IMR-90 (cell line): ENCODE measurements at regions not wholly inside any gene's neighbourhood (a gene's known extent, or its start where the extent isn't known, plus 50 kb on each side); places are given as distances from the start of the nearest gene placed in this dataset.

Source experiments
- ATAC-seq: fragments of 200-7000 bp; cut with Tn5 transposase; 2 replicates; pipeline ENCODE4 v1.9.1; 2020; ENCODE audit warnings: low read depth, mild to moderate bottlenecking, moderate library complexity
- BruUV-seq: library from RNA; stranded (reverse); fragments of 400-500 nt; replicated peaks from 2 replicates; lab custom pipeline; 2021; lab: Mats Ljungman, UMichigan
- CTCF ChIA-PET: fragments of 300-600 bp; formaldehyde crosslinking; extraction: SDS; loops from one replicate; lab custom pipeline; 2021; ENCODE audit warnings: antibody characterized with exemption; lab: Yijun Ruan, JAX
- POLR2A ChIA-PET: fragments of 300-600 bp; sonication (Branson Sonifier 250); formaldehyde crosslinking; loops from one replicate; lab custom pipeline; 2022; ENCODE audit warnings: antibody characterized with exemption; ENCODE audit not compliant: unreplicated experiment; lab: Charles Lee
- DNase-seq: peaks from one replicate; pipeline ENCODE4 v3.0.0; 2013
- H2AFZ ChIP-seq: replicated peaks from 2 replicates; pipeline ENCODE3; 2013; ENCODE audit warnings: low read length, mild to moderate bottlenecking; ENCODE audit not compliant: poor library complexity
- H2AK5ac ChIP-seq: 2 replicates; pipeline ENCODE4 v1.6.1; 2013; ENCODE audit warnings: low read depth, low read length, inconsistent platforms
- H2AK9ac ChIP-seq: replicated peaks from 2 replicates; pipeline ENCODE3; 2013; ENCODE audit warnings: mild to moderate bottlenecking, low read depth, low read length, moderate library complexity; ENCODE audit not compliant: poor library complexity
- H2BK120ac ChIP-seq: 2 replicates; pipeline ENCODE4 v1.6.1; 2013; ENCODE audit warnings: low read depth, low read length, inconsistent platforms
- H2BK15ac ChIP-seq: 3 replicates; pipeline ENCODE4 v1.6.1; 2013; ENCODE audit warnings: low read depth, low read length, inconsistent platforms
- H2BK20ac ChIP-seq: 2 replicates; pipeline ENCODE4 v1.6.1; 2013; ENCODE audit warnings: low read depth, mild to moderate bottlenecking, inconsistent platforms, low read length, moderate library complexity
- H2BK5ac ChIP-seq: 2 replicates; pipeline ENCODE4 v1.6.1; 2013; ENCODE audit warnings: mild to moderate bottlenecking, low read depth, low read length, inconsistent platforms; ENCODE audit not compliant: poor library complexity, severe bottlenecking
- H3K14ac ChIP-seq: replicated peaks from 2 replicates; pipeline ENCODE4 v1.6.1; 2013; ENCODE audit warnings: low read depth, low read length, inconsistent platforms
- H3K18ac ChIP-seq: 2 replicates; pipeline ENCODE4 v1.6.1; 2013; ENCODE audit warnings: low read depth, low read length, control low read depth
- H3K23ac ChIP-seq: 2 replicates; pipeline ENCODE4 v1.6.1; 2013; ENCODE audit warnings: low read depth, low read length, inconsistent platforms
- H3K27ac ChIP-seq: 2 replicates; pipeline ENCODE4 v1.5.1; 2013; ENCODE audit warnings: mild to moderate bottlenecking, control low read depth, low read length; ENCODE audit not compliant: insufficient read depth
- H3K27me3 ChIP-seq: 2 replicates; pipeline ENCODE4 v1.6.1; 2013; ENCODE audit warnings: low read length; ENCODE audit not compliant: control insufficient read depth, insufficient read depth
- H3K36me3 ChIP-seq: 2 replicates; pipeline ENCODE4 v1.6.1; 2013; ENCODE audit warnings: low read length, mixed read lengths; ENCODE audit not compliant: control insufficient read depth, insufficient read depth
- H3K4ac ChIP-seq: 2 replicates; pipeline ENCODE4 v1.6.1; 2013; ENCODE audit warnings: low read depth, low read length, inconsistent platforms
- H3K4me1 ChIP-seq: 2 replicates; pipeline ENCODE4 v1.6.1; 2013; ENCODE audit warnings: low read length, mixed read lengths; ENCODE audit not compliant: control insufficient read depth, insufficient read depth
- H3K4me2 ChIP-seq: 2 replicates; pipeline ENCODE4 v1.6.1; 2013; ENCODE audit warnings: low read depth, mild to moderate bottlenecking, control low read depth, low read length, moderate library complexity
- H3K4me3 ChIP-seq: 2 replicates; pipeline ENCODE4 v1.5.1; 2013; ENCODE audit warnings: low read depth, mild to moderate bottlenecking, control low read depth, low read length, moderate library complexity; ENCODE audit not compliant: insufficient read depth
- H3K56ac ChIP-seq: 2 replicates; pipeline ENCODE4 v1.6.1; 2013; ENCODE audit warnings: low read length, inconsistent platforms; ENCODE audit not compliant: insufficient read depth; ENCODE audit errors: extremely low read depth
- H3K79me1 ChIP-seq, 2 experiments: 2 replicates each; pipeline ENCODE4 v1.6.1; 2013; ENCODE audit warnings: low read length in 2 of 2, inconsistent platforms in 1 of 2, low read depth in 1 of 2
- H3K9ac ChIP-seq: 2 replicates; pipeline ENCODE4 v1.6.1; 2013; ENCODE audit warnings: low read depth, low read length, control low read depth
- H3K9me1 ChIP-seq: 2 replicates; pipeline ENCODE4 v1.6.1; 2013; ENCODE audit warnings: low read length, inconsistent platforms; ENCODE audit not compliant: insufficient read depth
- H3K9me3 ChIP-seq: 2 replicates; pipeline ENCODE4 v1.6.1; 2013; ENCODE audit warnings: low read length; ENCODE audit not compliant: control insufficient read depth, insufficient read depth
- H4K20me1 ChIP-seq: 2 replicates; pipeline ENCODE4 v1.6.1; 2013; ENCODE audit warnings: low read length, inconsistent platforms; ENCODE audit not compliant: insufficient read depth
- H4K5ac ChIP-seq: 2 replicates; pipeline ENCODE4 v1.6.1; 2013; ENCODE audit warnings: mild to moderate bottlenecking, low read depth, low read length, control low read depth
- H4K8ac ChIP-seq, 2 experiments: 2 replicates each; pipeline ENCODE4 v1.6.1; 2013; ENCODE audit warnings: low read depth in 2 of 2, low read length in 2 of 2, control low read depth in 1 of 2, inconsistent platforms in 1 of 2
- H4K91ac ChIP-seq: 2 replicates; pipeline ENCODE4 v1.6.1; 2013; ENCODE audit warnings: low read depth, low read length, inconsistent platforms; ENCODE audit not compliant: insufficient read depth
- BHLHE40 ChIP-seq: fragments of 150-350 bp; IDR thresholded peaks from 2 replicates; pipeline ENCODE4 v1.6.1; 2016; ENCODE audit warnings: mild to moderate bottlenecking, low read depth, low read length
- CHD1 ChIP-seq: IDR thresholded peaks from 2 replicates; pipeline ENCODE4 v1.6.1; 2012; ENCODE audit warnings: low read depth, low read length, improper control_type of control experiment
- RAD21 ChIP-seq: IDR thresholded peaks from 2 replicates; pipeline ENCODE4 v1.6.1; 2012; ENCODE audit warnings: low read length, improper control_type of control experiment
- RCOR1 ChIP-seq: IDR thresholded peaks from 2 replicates; pipeline ENCODE4 v1.6.1; 2012; ENCODE audit warnings: mild to moderate bottlenecking, low read length, improper control_type of control experiment; ENCODE audit not compliant: insufficient replicate concordance
- SMC3 ChIP-seq: fragments of 150-350 bp; IDR thresholded peaks from 2 replicates; pipeline ENCODE4 v1.6.1; 2016; ENCODE audit warnings: low read depth, mild to moderate bottlenecking, antibody characterized with exemption, low read length, moderate library complexity
- WGBS, 2 experiments: methylation state at CpG; one replicate each; pipeline versions ENCODE4 v1.1.5 to v1.1.7; 2013; ENCODE audit warnings: missing lambda C conversion rate in 2 of 2; ENCODE audit not compliant: insufficient read length in 1 of 2; ENCODE audit errors: extremely low coverage in 2 of 2; 5-methylcytosine and 5-hydroxymethylcytosine counted together
- dilution Hi-C: fragments of 300-500 bp; cut with HindIII; formaldehyde crosslinking; loops from one replicate; pipeline ENCODE4 v1.14.3; 2018; ENCODE audit warnings: low sequenced_read_pairs; ENCODE audit not compliant: unreplicated experiment
- in situ Hi-C: fragments of 300-500 bp; cut with MboI; formaldehyde crosslinking; loops from 3 replicates; pipeline ENCODE4 v1.14.3; 2019; ENCODE audit warnings: low sequenced_read_pairs, inconsistent platforms, mixed read lengths
- intact Hi-C: fragments of 100-400 bp; cut with micrococcal nuclease; formaldehyde crosslinking; loops from 2 replicates; pipeline ENCODE4 v1.10.0; 2022
- TF ChIP-seq, protein P1 (sequence below): fragments of 150-350 bp; IDR thresholded peaks from 2 replicates; pipeline ENCODE4 v1.6.1; 2016; ENCODE audit warnings: low read depth, mild to moderate bottlenecking, low read length, moderate library complexity, borderline replicate concordance
- TF ChIP-seq, protein P2 (sequence below): fragments of 150-350 bp; IDR thresholded peaks from 2 replicates; pipeline ENCODE4 v1.6.1; 2017; ENCODE audit warnings: mild to moderate bottlenecking, antibody characterized with exemption, low read length, low read depth

DNA sequence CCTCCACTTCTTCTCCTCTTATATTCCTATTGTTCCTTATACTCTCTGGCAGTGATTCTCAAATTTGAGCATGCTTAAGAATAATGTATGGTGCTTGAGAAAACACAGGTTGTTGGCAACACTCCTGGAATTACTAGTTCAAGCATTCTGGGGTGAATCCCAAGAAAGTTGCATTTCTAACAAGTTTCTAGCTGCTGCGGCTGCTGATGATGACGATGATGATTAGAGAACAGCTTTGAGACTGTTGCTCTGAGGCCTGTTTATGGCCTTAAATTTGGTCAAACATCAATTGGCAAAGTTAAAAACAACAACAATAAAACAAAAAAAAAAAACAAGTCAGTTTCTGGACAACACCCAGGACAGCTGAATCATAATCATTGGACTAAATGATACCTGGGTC lies 961.9 kb downstream of the CDH11 start:
- Histone ChIP-seq H3K36me3 (no peaks in the 10 kb centered on the region), H2BK20ac (no peak overlapping the region), H4K5ac (no peak overlapping the region), H3K27ac (no peak overlapping the region), H3K18ac (no peak overlapping the region), H4K91ac (no peak overlapping the region), H3K56ac (no peak overlapping the region), H2AFZ (no peak overlapping the region), H3K27me3 (no peaks in the 10 kb centered on the region), H3K4me2 (no peak overlapping the region), H3K9ac (no peak overlapping the region), H3K14ac (no peak overlapping the region), H4K20me1 (no peaks in the 10 kb centered on the region), H3K9me1 (no peaks in the 10 kb centered on the region), H2BK5ac (no peak overlapping the region), H3K79me1 (no peaks in the 10 kb centered on the region), H2BK120ac (no peak overlapping the region), H2BK15ac (no peak overlapping the region), H3K4ac (no peak overlapping the region), H3K9me3 (no peaks in the 10 kb centered on the region), H2AK9ac (no peak overlapping the region), H3K4me1 (no peaks in the 10 kb centered on the region), H2AK5ac (no peak overlapping the region), H3K23ac (no peak overlapping the region), H4K8ac (no peak overlapping the region), H3K4me3 (no peak overlapping the region)
- ChIA-PET CTCF (interaction anchor here (0.7 kb wide), 1 partner anchor 251 kb away, joined by 4 read pairs; no protein-coding TSS in a partner anchor), POLR2A (no interaction called here)
- TF ChIP-seq RCOR1 (no peak), CHD1 (no peak), RAD21 (no peak), SMC3 (no peak), BHLHE40 (no peak)
- TF ChIP-seq, protein P1, sequence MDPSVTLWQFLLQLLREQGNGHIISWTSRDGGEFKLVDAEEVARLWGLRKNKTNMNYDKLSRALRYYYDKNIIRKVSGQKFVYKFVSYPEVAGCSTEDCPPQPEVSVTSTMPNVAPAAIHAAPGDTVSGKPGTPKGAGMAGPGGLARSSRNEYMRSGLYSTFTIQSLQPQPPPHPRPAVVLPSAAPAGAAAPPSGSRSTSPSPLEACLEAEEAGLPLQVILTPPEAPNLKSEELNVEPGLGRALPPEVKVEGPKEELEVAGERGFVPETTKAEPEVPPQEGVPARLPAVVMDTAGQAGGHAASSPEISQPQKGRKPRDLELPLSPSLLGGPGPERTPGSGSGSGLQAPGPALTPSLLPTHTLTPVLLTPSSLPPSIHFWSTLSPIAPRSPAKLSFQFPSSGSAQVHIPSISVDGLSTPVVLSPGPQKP: no peak
- TF ChIP-seq, protein P2, sequence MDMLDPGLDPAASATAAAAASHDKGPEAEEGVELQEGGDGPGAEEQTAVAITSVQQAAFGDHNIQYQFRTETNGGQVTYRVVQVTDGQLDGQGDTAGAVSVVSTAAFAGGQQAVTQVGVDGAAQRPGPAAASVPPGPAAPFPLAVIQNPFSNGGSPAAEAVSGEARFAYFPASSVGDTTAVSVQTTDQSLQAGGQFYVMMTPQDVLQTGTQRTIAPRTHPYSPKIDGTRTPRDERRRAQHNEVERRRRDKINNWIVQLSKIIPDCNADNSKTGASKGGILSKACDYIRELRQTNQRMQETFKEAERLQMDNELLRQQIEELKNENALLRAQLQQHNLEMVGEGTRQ: no peak
- dilution Hi-C loops: no loop called here
- intact Hi-C loops: no loop called here
- no TSS peak for BruUV-seq
- WGBS, 2 experiments: no CpG with 5 or more reads among the region's 2 CpGs
- in situ Hi-C loops: no loop called here
- DNase-seq (no peak), ATAC-seq (no peak)
